ENCODE measurements at regions not wholly inside any gene's neighbourhood (a gene's known extent, or its start where the extent isn't known, plus 50 kb on each side); places are given as distances from the start of the nearest gene placed in this dataset.

DNA sequence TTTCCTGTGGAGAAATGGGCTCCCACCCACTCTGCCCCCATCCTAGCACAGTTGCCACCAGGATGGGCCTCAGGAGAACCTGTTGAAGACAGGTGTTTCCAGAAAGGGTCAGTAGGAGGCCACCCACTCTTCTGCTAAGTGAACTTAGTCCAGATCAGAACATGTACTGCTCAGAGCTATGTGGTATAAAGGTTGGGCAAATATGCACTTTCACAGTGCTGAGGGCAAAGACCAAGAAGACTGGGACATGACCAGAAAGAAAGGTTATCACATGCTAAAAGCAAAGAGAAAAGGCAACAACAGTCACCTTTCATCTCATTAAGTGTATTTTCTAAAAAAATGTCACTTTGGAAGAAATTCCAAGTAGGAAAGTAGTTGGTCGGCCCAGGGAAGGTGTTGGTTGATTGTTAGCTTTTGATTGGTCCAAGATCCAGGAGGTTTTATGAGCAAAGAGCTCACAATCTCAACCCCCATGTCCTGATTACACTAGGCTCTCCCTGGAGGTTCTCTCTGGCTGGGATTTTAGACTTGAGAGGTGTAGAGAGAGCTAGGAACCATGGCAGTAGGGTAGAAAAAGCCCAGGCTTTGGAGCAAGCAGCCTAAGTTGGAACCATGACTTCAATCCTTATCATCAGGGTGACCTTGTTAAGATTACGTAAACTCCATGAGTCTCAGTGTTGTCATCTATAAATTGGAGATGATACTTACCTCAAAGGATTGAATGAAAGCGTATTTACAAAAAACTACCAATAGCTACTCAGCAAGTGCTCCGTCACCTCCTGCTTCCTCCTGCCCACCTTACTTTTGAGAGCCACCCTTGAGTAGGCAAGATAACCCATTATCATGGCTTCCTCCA, 102.6 kb downstream of the GLUL start (continued):
- TF ChIP-seq IKZF4 (CRISPR knock-in tag; IDR thresholded peaks at IDR 0.05; ENCODE audit: borderline replicate concordance, low read depth, not compliant biosample characterization) (no peak), ZNF143 (CRISPR knock-in tag; IDR thresholded peaks at IDR 0.05) (no peak), RARG (CRISPR knock-in tag; IDR thresholded peaks at IDR 0.05; ENCODE audit: low read depth) (no peak), HNF1A (IDR thresholded peaks at IDR 0.05; ENCODE audit: low read depth) (peak; percentile 67), HNF1A (CRISPR knock-in tag; IDR thresholded peaks at IDR 0.05; ENCODE audit: borderline replicate concordance) (peak; percentile 78; the same call in 1 of the 2 replicates), ONECUT2 (CRISPR knock-in tag; IDR thresholded peaks at IDR 0.05) (0 out of 2 replicates have a peak, but pooled peaks have one; percentile 35), RARA (CRISPR knock-in tag; IDR thresholded peaks at IDR 0.05) (peak; percentile 96), SMC3 (IDR thresholded peaks at IDR 0.05; ENCODE audit: low read length) (peak; percentile 71; the same call in 1 of the 2 replicates), ZBTB1 (CRISPR knock-in tag; IDR thresholded peaks at IDR 0.05; ENCODE audit: borderline replicate concordance) (no peak), HMGA1 (CRISPR knock-in tag; conservative IDR thresholded peaks at IDR 0.05) (no peak), ZNF234 (CRISPR knock-in tag; conservative IDR thresholded peaks at IDR 0.05) (no peak), KLF9 (CRISPR knock-in tag; IDR thresholded peaks at IDR 0.05; ENCODE audit: low read depth) (no peak), GABPB1 (CRISPR knock-in tag; IDR thresholded peaks at IDR 0.05) (no peak; the same call in 1 of the 2 replicates), NFE2L2 (IDR thresholded peaks at IDR 0.05; ENCODE audit: low read length) (no peak), NFKBIZ (CRISPR knock-in tag; IDR thresholded peaks at IDR 0.05) (no peak), NBN (conservative IDR thresholded peaks at IDR 0.05) (no peak), MBNL3 (CRISPR knock-in tag; conservative IDR thresholded peaks at IDR 0.05) (no peak), DPF2 (CRISPR knock-in tag; IDR thresholded peaks at IDR 0.05; ENCODE audit: borderline replicate concordance, low read depth) (peak; percentile 63; the same call in 1 of the 2 replicates), SP2 (CRISPR knock-in tag; IDR thresholded peaks at IDR 0.05) (no peak), IRF1 (CRISPR knock-in tag; IDR thresholded peaks at IDR 0.05; ENCODE audit: low read depth) (no peak), ZNF530 (CRISPR knock-in tag; IDR thresholded peaks at IDR 0.05; ENCODE audit: low read depth) (no peak), ZNF740 (CRISPR knock-in tag; IDR thresholded peaks at IDR 0.05) (no peak), ZNF557 (CRISPR knock-in tag; IDR thresholded peaks at IDR 0.05) (no peak; the same call in 1 of the 2 replicates), MIER2 (CRISPR knock-in tag; IDR thresholded peaks at IDR 0.05) (peak; percentile 81)
- TF ChIP-seq, protein P1, sequence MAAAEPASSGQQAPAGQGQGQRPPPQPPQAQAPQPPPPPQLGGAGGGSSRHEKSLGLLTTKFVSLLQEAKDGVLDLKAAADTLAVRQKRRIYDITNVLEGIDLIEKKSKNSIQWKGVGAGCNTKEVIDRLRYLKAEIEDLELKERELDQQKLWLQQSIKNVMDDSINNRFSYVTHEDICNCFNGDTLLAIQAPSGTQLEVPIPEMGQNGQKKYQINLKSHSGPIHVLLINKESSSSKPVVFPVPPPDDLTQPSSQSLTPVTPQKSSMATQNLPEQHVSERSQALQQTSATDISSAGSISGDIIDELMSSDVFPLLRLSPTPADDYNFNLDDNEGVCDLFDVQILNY (CRISPR knock-in tag; conservative IDR thresholded peaks at IDR 0.05), result no peak
- TF ChIP-seq, protein P2, sequence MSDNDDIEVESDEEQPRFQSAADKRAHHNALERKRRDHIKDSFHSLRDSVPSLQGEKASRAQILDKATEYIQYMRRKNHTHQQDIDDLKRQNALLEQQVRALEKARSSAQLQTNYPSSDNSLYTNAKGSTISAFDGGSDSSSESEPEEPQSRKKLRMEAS (IDR thresholded peaks at IDR 0.05), result peak; percentile 58; the same call in 1 of the 2 replicates
